ENCODE measurements at regions not wholly inside any gene's neighbourhood (a gene's known extent, or its start where the extent isn't known, plus 50 kb on each side); places are given as distances from the start of the nearest gene placed in this dataset.

DNA sequence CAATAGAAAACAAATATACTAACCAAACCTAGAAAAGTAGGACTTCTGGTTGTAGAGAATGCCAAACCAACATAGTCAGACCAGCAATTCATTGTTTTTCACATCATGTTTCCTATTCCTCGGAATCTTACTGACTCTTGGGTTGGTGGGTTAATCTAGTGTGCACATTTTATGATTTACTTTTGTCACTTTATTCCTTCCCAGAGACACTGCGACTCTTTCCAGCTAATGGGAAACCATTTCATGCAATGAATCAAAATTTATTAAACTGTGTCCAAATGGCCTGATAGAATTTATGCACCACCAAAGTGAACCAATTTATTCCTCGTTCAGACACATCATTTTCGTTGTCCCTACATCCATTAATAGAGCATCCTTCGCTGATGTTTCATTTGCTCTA lies 464.9 kb downstream of the RPS29 start:
- DNase-seq (ENCODE audit: low read depth) = no peak
- H3K4me3 ChIP-seq (ENCODE audit: low read depth, low read length) = no peak overlapping the region
- TF ChIP-seq, protein P1, sequence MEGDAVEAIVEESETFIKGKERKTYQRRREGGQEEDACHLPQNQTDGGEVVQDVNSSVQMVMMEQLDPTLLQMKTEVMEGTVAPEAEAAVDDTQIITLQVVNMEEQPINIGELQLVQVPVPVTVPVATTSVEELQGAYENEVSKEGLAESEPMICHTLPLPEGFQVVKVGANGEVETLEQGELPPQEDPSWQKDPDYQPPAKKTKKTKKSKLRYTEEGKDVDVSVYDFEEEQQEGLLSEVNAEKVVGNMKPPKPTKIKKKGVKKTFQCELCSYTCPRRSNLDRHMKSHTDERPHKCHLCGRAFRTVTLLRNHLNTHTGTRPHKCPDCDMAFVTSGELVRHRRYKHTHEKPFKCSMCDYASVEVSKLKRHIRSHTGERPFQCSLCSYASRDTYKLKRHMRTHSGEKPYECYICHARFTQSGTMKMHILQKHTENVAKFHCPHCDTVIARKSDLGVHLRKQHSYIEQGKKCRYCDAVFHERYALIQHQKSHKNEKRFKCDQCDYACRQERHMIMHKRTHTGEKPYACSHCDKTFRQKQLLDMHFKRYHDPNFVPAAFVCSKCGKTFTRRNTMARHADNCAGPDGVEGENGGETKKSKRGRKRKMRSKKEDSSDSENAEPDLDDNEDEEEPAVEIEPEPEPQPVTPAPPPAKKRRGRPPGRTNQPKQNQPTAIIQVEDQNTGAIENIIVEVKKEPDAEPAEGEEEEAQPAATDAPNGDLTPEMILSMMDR (conservative IDR thresholded peaks at IDR 0.05; ENCODE audit: low read depth, low read length) = no peak

DNA sequence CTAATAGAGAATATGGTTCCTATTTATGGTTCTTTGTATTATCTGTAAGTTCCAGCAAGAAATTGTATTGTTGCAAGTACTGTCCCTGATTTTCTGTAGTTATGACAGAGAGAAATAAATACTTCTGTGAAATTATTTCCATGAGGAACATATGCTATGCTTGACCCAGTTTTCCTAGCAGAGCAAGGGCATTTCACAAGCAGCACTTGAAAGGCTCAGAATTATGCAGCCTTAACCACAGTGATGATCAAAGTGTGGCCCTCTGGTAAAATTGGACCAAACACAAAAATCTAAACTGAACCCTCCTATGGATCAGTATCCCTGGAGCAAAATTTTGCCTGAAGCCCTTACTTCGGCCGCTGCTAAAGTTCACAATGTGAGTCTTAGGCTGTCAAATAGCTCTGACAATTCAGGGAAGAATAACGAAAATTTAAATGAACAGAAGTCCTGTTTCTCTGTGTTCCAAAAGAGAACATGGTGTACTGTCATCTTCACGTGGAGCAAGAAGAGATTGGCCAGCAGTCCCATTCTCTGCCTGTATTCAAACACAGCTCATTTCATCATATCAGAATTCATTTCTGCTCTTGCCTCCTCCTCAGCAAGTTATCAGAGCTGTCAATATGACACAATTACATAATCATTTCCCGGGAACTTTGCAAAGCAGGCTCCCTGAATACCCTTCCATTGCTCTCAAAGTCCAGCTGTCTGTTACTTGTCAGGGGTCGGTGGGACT lies 471.9 kb downstream of the RPS29 start:
- H3K4me3 ChIP-seq (ENCODE audit: low read depth, low read length) = no peak overlapping the region
- DNase-seq (ENCODE audit: low read depth) = no peak
- TF ChIP-seq, protein P1 (conservative IDR thresholded peaks at IDR 0.05; ENCODE audit: low read depth, low read length) = no peak

DNA sequence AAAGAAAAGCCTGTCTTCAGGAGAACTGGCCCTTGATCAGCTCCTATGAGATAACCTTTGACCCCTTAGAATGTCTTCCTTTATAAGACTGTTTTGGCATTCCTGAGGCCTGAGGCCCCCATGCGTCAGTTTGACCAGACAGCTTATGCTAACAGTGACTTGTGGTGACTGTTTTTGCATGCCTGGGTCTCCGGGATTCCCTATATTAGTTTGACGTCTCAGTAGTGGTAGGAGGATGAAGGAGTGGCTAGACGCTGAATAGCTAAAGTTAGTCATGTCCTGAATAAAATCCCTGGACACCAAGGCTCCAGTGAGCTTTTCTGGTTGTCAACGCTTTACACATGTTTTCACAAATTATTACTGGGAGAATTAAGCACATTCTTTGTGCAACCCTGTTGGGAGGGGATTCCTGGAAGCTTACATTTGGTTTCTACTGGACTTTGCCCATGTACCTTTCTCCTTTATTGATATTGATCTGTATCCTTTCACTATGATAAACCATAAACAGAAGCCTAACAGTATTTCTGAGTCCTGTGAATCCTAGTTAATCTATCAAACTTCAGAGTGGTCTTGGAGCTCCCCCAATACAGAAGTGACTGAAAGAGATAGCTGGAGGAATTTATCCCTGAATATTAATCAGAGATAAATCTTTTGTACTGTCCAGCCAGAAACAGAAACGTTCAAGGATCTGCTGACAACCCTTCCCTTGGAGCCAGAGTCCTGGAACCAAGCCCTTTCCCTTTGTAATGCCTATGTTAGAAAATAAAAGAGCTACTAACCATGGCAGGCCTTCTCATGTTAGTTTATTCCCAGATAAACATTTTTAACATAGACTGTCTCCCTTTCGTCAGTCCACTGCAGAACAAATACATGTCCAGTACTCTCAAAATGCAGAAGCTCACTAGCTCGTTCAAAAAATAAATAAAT lies 479.2 kb downstream of the RPS29 start:
- no peak for DNase-seq (ENCODE audit: low read depth)
- TF ChIP-seq, protein P1 (conservative IDR thresholded peaks at IDR 0.05; ENCODE audit: low read depth, low read length) = no peak

DNA sequence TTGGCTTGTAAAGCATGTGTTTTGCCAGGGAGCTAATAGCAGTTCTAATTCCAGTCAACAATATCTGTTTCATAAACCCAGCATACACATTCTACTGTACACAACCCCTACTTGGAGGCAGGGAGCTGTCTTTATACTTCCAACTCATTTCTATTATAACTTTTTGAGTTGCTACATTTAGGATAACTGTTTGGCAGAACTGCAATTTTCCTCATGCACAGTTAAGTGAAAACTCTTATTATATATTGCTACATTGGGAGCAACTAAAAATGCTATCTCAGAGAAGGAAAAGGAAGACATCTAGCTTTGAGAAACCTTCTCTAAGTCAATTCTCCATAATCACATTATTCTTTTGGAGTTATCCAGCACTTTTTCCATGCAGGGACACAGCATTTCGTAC lies 480.2 kb downstream of the RPS29 start:
- no peak for DNase-seq (ENCODE audit: low read depth)
- TF ChIP-seq, protein P1 (conservative IDR thresholded peaks at IDR 0.05; ENCODE audit: low read depth, low read length) = no peak

More for the DNA sequence above, 479.2 kb downstream of the RPS29 start:
- no peak overlapping the region for H3K4me3 ChIP-seq (ENCODE audit: low read depth, low read length)

DNA sequence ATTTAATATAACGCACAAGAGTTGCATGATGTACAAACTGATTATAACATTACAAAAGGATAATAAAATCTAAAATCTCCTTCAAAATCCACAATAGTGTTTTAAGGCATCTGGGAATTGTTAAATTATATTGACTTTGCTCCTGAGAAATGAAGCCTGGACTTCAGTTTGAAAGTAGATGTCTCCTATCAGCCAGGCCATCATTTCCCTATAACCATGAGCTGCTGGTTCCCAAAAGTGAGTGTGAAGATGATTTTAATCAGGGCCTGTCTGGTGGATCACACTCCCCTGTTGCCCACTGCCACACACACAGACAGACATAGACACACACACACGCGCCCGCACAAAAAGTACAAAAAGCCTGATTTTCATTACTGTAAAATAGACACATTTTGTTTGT lies 480.7 kb downstream of the RPS29 start:
- no peak for DNase-seq (ENCODE audit: low read depth)
- no peak overlapping the region for H3K4me3 ChIP-seq (ENCODE audit: low read depth, low read length)
- TF ChIP-seq, protein P1 (conservative IDR thresholded peaks at IDR 0.05; ENCODE audit: low read depth, low read length) = no peak

More for the DNA sequence above, 480.2 kb downstream of the RPS29 start:
- H3K4me3 ChIP-seq (ENCODE audit: low read depth, low read length) = no peak overlapping the region

DNA sequence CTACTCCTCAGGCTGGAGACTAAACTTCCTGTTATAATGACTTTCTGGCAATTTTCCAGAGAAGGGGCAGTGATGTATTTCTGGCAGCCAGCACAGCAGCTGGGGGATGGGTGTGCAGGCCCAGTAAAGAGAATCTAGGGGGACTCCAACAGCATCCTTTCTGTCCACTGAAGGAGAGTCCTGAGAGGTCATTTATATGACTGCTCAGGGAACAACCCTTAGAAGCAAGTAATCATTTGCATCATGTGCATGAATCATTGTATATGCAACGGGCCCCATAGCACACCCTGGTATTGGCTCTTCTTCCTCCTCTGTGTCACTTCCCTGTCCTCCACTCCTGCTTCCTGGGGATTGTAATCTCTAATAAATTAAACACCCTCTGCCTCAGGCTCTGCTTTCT lies 493.8 kb downstream of the RPS29 start:
- no peak for DNase-seq (ENCODE audit: low read depth)
- no peak overlapping the region for H3K4me3 ChIP-seq (ENCODE audit: low read depth, low read length)
- TF ChIP-seq, protein P1 (conservative IDR thresholded peaks at IDR 0.05; ENCODE audit: low read depth, low read length) = no peak
